ENCODE measurements at regions not wholly inside any gene's neighbourhood (a gene's known extent, or its start where the extent isn't known, plus 50 kb on each side); places are given as distances from the start of the nearest gene placed in this dataset.

GRCh38 chr2:186031229-186031628 lies 292.6 kb downstream of the FSIP2 start:
- H3K36me3 ChIP-seq (ENCODE audit: insufficient read depth): no peaks in the 10 kb centered on the region
- H3K4me1 ChIP-seq (ENCODE audit: insufficient read depth): no peaks in the 10 kb centered on the region
- H3K4me3 ChIP-seq (ENCODE audit: low read depth, low read length): no peak overlapping the region
- H3K27ac ChIP-seq (ENCODE audit: low read depth): no peak overlapping the region
- WGBS: 93% methylated on average over 1 of the region's 1 CpG
- no peak for DNase-seq (ENCODE audit: extremely low spot score)

GRCh38 chr2:186032102-186032738 lies 293.6 kb downstream of the FSIP2 start:
- Histone ChIP-seq H3K27ac (ENCODE audit: low read depth) (no peak overlapping the region), H3K36me3 (ENCODE audit: insufficient read depth) (no peaks in the 10 kb centered on the region), H3K4me1 (ENCODE audit: insufficient read depth) (no peaks in the 10 kb centered on the region), H3K4me3 (ENCODE audit: low read depth, low read length) (no peak overlapping the region)
- no peak for DNase-seq (ENCODE audit: extremely low spot score)
- 96% methylated on average over 2 of the region's 2 CpGs for WGBS

GRCh38 chr2:186032930-186033329 lies 294.3 kb downstream of the FSIP2 start:
- no peaks in the 10 kb centered on the region for H3K36me3 ChIP-seq (ENCODE audit: insufficient read depth)
- H3K27ac ChIP-seq (ENCODE audit: low read depth): no peak overlapping the region
- DNase-seq (ENCODE audit: extremely low spot score): no peak
- no peaks in the 10 kb centered on the region for H3K4me1 ChIP-seq (ENCODE audit: insufficient read depth)
- no peak overlapping the region for H3K4me3 ChIP-seq (ENCODE audit: low read depth, low read length)
- WGBS: 83% methylated on average over 2 of the region's 2 CpGs

GRCh38 chr2:186033541-186033940 lies 294.9 kb downstream of the FSIP2 start:
- Histone ChIP-seq H3K4me1 (ENCODE audit: insufficient read depth) (no peaks in the 10 kb centered on the region), H3K36me3 (ENCODE audit: insufficient read depth) (no peaks in the 10 kb centered on the region), H3K4me3 (ENCODE audit: low read depth, low read length) (no peak overlapping the region), H3K27ac (ENCODE audit: low read depth) (no peak overlapping the region)
- WGBS: 94% methylated on average over 4 of the region's 4 CpGs
- DNase-seq (ENCODE audit: extremely low spot score): no peak

GRCh38 chr2:186036862-186037449 lies 298.4 kb downstream of the FSIP2 start:
- H3K27ac ChIP-seq (ENCODE audit: low read depth): no peak overlapping the region
- no peak overlapping the region for H3K4me3 ChIP-seq (ENCODE audit: low read depth, low read length)
- no peaks in the 10 kb centered on the region for H3K36me3 ChIP-seq (ENCODE audit: insufficient read depth)
- 49% methylated on average over 2 of the region's 2 CpGs for WGBS
- H3K4me1 ChIP-seq (ENCODE audit: insufficient read depth): no peaks in the 10 kb centered on the region
- DNase-seq (ENCODE audit: extremely low spot score): no peak

GRCh38 chr2:186042207-186043028 lies 303.8 kb downstream of the FSIP2 start:
- Histone ChIP-seq H3K27ac (ENCODE audit: low read depth) (no peak overlapping the region), H3K4me1 (ENCODE audit: insufficient read depth) (no peaks in the 10 kb centered on the region), H3K36me3 (ENCODE audit: insufficient read depth) (no peaks in the 10 kb centered on the region), H3K4me3 (ENCODE audit: low read depth, low read length) (no peak overlapping the region)
- 81% methylated on average over 5 of the region's 5 CpGs for WGBS
- no peak for DNase-seq (ENCODE audit: extremely low spot score)

GRCh38 chr2:186044761-186045160 lies 306.2 kb downstream of the FSIP2 start:
- no peak overlapping the region for H3K4me3 ChIP-seq (ENCODE audit: low read depth, low read length)
- H3K27ac ChIP-seq (ENCODE audit: low read depth): no peak overlapping the region
- 69% methylated on average over 2 of the region's 2 CpGs for WGBS
- peaks cover 2% of the 10 kb centered on the region for H3K36me3 ChIP-seq (ENCODE audit: insufficient read depth)
- no peak for DNase-seq (ENCODE audit: extremely low spot score)
- no peaks in the 10 kb centered on the region for H3K4me1 ChIP-seq (ENCODE audit: insufficient read depth)

- DNase-seq (ENCODE audit: extremely low spot score): no peak
- Histone ChIP-seq H3K4me3 (ENCODE audit: low read depth, low read length) (no peak overlapping the region), H3K36me3 (ENCODE audit: insufficient read depth) (peaks cover 2% of the 10 kb centered on the region), H3K4me1 (ENCODE audit: insufficient read depth) (no peaks in the 10 kb centered on the region), H3K27ac (ENCODE audit: low read depth) (no peak overlapping the region)
- 93% methylated on average over 1 of the region's 1 CpG for WGBS
Measured at GRCh38 chr2:186052930-186053329, 314.3 kb downstream of the FSIP2 start.

GRCh38 chr2:186058614-186059013 lies 320.0 kb downstream of the FSIP2 start:
- 81% methylated on average over 3 of the region's 3 CpGs for WGBS
- no peak for DNase-seq (ENCODE audit: extremely low spot score)
- H3K4me3 ChIP-seq (ENCODE audit: low read depth, low read length): no peak overlapping the region
- peaks cover 2% of the 10 kb centered on the region for H3K4me1 ChIP-seq (ENCODE audit: insufficient read depth)
- H3K36me3 ChIP-seq (ENCODE audit: insufficient read depth): no peaks in the 10 kb centered on the region
- no peak overlapping the region for H3K27ac ChIP-seq (ENCODE audit: low read depth)

- peaks cover 2% of the 10 kb centered on the region for H3K4me1 ChIP-seq (ENCODE audit: insufficient read depth)
- no peak for DNase-seq (ENCODE audit: extremely low spot score)
- 9% methylated on average over 1 of the region's 1 CpG for WGBS
- no peaks in the 10 kb centered on the region for H3K36me3 ChIP-seq (ENCODE audit: insufficient read depth)
- H3K4me3 ChIP-seq (ENCODE audit: low read depth, low read length): no peak overlapping the region
- H3K27ac ChIP-seq (ENCODE audit: low read depth): no peak overlapping the region
Measured at GRCh38 chr2:186059096-186059495, 320.5 kb downstream of the FSIP2 start.

- Histone ChIP-seq H3K4me3 (ENCODE audit: low read depth, low read length) (no peak overlapping the region), H3K4me1 (ENCODE audit: insufficient read depth) (peaks cover 2% of the 10 kb centered on the region), H3K27ac (ENCODE audit: low read depth) (no peak overlapping the region), H3K36me3 (ENCODE audit: insufficient read depth) (no peaks in the 10 kb centered on the region)
- no peak for DNase-seq (ENCODE audit: extremely low spot score)
Measured at GRCh38 chr2:186060744-186061440, 322.3 kb downstream of the FSIP2 start.

- Histone ChIP-seq H3K36me3 (ENCODE audit: insufficient read depth) (no peaks in the 10 kb centered on the region), H3K4me3 (ENCODE audit: low read depth, low read length) (no peak overlapping the region), H3K27ac (ENCODE audit: low read depth) (no peak overlapping the region), H3K4me1 (ENCODE audit: insufficient read depth) (no peaks in the 10 kb centered on the region)
- 94% methylated on average over 3 of the region's 3 CpGs for WGBS
- DNase-seq (ENCODE audit: extremely low spot score): no peak
Measured at GRCh38 chr2:186064507-186064906, 325.9 kb downstream of the FSIP2 start.

- no peak overlapping the region for H3K4me3 ChIP-seq (ENCODE audit: low read depth, low read length)
- no peak overlapping the region for H3K27ac ChIP-seq (ENCODE audit: low read depth)
- H3K4me1 ChIP-seq (ENCODE audit: insufficient read depth): no peaks in the 10 kb centered on the region
- H3K36me3 ChIP-seq (ENCODE audit: insufficient read depth): no peaks in the 10 kb centered on the region
- DNase-seq (ENCODE audit: extremely low spot score): no peak
Measured at GRCh38 chr2:186065491-186065890, 326.9 kb downstream of the FSIP2 start.
